GM06990 (cell line): ENCODE measurements at regions not wholly inside any gene's neighbourhood (a gene's known extent, or its start where the extent isn't known, plus 50 kb on each side); places are given as distances from the start of the nearest gene placed in this dataset.

Experiments
- DNase-seq: peaks from one replicate; pipeline ENCODE4 v3.0.0-alpha.2; 2011; ENCODE audit not compliant: insufficient read length; ENCODE audit errors: extremely low read depth
- H3K27me3 ChIP-seq: replicated peaks from 2 replicates; pipeline ENCODE4 v1.6.0; 2011; ENCODE audit warnings: low read length; ENCODE audit not compliant: control insufficient read depth, insufficient read depth
- H3K36me3 ChIP-seq: 2 replicates; pipeline ENCODE4 v1.5.1; 2011; ENCODE audit warnings: low read length; ENCODE audit not compliant: control insufficient read depth, insufficient read depth
- H3K4me3 ChIP-seq: replicated peaks from 2 replicates; pipeline ENCODE4 v1.5.1; 2011; ENCODE audit warnings: low read depth, mild to moderate bottlenecking, control low read depth, low read length
- TF ChIP-seq, protein P1 (sequence below): IDR thresholded peaks from 2 replicates; pipeline ENCODE4 v1.5.1; 2011; ENCODE audit warnings: low read length, control low read depth, mild to moderate bottlenecking, inconsistent platforms; ENCODE audit not compliant: insufficient read depth, poor library complexity, severe bottlenecking

DNA sequence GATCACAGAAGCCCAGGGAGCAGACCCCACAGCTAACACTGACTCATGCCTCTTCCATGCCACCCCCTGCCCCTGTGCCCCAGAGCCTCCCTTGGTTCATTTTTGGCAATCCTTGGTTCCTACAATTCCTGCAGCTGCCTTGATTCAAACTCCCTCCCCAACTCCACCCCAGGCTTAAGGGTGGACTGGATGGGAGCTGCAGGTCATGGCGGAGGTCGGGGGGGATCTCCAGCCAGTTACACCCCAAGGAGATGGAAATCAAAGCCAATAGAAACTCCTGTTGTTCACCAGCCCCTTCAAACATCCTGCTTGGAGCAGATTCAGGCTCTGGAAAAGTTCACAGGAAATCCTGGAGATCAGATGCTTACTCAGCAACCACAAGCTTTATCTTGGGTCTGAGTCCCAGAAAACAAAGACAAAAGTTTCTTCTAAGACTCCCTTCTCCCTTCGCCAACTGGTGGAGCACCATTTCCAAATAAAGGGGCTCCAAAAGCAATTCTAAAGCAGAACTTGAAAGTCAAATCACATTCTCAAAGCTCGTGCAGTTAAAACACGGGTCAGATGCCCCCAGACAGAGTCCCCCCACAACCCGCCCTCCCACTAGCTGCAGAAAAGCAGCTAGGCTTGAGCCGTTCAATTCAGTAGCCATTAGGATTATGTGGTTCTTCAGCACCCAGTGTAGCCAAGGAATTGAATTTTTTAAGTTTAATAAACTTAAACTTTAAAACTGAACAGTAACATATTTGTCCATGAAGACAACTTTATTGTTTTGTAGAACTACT, 149.5 kb downstream of the ANKRD60 start:
- no peaks in the 10 kb centered on the region; the same call in 1 of the 2 replicates for H3K27me3 ChIP-seq
- DNase-seq: no peak
- TF ChIP-seq, protein P1, sequence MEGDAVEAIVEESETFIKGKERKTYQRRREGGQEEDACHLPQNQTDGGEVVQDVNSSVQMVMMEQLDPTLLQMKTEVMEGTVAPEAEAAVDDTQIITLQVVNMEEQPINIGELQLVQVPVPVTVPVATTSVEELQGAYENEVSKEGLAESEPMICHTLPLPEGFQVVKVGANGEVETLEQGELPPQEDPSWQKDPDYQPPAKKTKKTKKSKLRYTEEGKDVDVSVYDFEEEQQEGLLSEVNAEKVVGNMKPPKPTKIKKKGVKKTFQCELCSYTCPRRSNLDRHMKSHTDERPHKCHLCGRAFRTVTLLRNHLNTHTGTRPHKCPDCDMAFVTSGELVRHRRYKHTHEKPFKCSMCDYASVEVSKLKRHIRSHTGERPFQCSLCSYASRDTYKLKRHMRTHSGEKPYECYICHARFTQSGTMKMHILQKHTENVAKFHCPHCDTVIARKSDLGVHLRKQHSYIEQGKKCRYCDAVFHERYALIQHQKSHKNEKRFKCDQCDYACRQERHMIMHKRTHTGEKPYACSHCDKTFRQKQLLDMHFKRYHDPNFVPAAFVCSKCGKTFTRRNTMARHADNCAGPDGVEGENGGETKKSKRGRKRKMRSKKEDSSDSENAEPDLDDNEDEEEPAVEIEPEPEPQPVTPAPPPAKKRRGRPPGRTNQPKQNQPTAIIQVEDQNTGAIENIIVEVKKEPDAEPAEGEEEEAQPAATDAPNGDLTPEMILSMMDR: no peak

DNA sequence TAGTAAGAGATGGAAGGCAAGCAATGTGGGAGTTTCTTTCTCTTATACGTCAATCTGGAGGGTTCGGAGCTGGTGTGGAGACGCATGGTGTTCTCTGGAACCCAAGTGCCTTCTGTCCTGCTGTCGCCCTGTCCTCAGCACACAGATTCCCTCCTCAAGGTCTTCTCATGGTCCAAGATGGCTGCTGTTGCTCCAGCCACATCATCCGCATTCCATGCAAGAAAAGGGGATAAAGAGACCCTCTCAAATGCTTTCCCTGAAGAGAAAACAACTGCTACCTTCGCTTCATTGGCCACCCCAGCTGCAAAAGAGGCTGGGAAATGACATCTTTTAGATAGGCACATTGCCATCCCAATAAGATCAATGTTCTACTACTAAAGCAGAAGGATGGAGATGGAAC, 151.2 kb downstream of the ANKRD60 start:
- Histone ChIP-seq H3K27me3 (no peaks in the 10 kb centered on the region; the same call in 1 of the 2 replicates), H3K36me3 (no peaks in the 10 kb centered on the region), H3K4me3 (no peak overlapping the region)
- TF ChIP-seq, protein P1: no peak
- DNase-seq: no peak

More for the DNA sequence above, 149.5 kb downstream of the ANKRD60 start:
- Histone ChIP-seq H3K36me3 (no peaks in the 10 kb centered on the region), H3K4me3 (no peak overlapping the region)

DNA sequence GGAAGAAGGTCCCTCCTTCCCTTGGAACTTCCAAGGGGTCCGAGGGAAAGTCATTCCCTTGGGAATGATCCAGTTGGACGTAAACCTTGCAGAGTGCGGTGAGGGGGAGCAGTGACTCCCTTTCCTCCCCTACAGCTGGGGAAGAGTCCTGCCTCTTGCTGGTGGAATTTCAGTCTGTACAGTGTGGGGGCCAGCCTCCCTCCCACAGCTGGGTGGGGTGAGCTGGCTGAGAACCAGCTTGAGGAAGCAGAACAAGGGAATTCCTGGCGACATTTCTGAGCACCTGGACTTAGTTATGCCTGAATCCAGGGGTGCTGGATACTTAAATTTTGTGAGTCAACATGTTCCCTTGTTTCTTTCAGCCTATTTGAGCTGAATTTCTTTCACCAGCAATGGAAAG, 152.0 kb downstream of the ANKRD60 start:
- no peak for DNase-seq

DNA sequence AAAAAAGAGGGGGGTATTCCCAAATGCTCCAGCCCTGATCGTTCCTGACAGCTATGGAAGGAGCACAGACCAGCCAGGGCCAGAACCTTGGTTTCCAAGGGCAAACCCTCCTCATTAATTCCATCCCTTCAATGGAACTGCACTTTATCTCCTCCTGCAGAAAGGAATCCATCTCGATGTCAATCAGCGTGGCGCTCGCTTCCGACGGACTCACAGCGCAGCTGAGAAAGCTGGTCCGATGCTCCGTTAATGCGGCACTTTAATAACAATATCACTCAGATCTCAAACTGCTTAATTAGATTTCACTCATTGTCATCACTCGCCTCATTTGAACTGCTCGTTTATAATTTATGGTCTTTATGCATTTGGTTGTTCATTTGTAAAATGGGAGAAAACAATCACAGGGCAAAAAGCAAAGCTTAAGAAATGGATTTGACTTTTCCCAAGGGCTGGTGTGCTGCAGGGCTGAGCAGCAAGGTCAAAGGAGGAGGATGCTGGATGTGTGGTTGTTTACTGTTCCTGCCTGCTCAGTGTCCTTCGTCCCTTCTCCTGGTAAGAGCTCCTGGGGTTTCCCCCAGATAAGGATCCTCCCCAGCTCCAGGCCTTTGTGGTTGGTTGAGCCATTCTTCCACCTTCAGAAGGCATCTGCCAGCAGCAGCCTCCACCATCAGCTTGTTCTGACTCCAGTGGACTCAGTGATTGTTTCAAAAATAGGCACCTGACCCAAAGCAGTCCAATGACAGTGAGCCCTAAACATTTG, 152.7 kb downstream of the ANKRD60 start:
- TF ChIP-seq, protein P1: no peak
- no peak for DNase-seq
- Histone ChIP-seq H3K27me3 (no peaks in the 10 kb centered on the region; the same call in 1 of the 2 replicates), H3K4me3 (no peak overlapping the region), H3K36me3 (no peaks in the 10 kb centered on the region)

More for the DNA sequence above, 152.0 kb downstream of the ANKRD60 start:
- Histone ChIP-seq H3K4me3 (no peak overlapping the region), H3K27me3 (no peaks in the 10 kb centered on the region; the same call in 1 of the 2 replicates), H3K36me3 (no peaks in the 10 kb centered on the region)
- TF ChIP-seq, protein P1: no peak

DNA sequence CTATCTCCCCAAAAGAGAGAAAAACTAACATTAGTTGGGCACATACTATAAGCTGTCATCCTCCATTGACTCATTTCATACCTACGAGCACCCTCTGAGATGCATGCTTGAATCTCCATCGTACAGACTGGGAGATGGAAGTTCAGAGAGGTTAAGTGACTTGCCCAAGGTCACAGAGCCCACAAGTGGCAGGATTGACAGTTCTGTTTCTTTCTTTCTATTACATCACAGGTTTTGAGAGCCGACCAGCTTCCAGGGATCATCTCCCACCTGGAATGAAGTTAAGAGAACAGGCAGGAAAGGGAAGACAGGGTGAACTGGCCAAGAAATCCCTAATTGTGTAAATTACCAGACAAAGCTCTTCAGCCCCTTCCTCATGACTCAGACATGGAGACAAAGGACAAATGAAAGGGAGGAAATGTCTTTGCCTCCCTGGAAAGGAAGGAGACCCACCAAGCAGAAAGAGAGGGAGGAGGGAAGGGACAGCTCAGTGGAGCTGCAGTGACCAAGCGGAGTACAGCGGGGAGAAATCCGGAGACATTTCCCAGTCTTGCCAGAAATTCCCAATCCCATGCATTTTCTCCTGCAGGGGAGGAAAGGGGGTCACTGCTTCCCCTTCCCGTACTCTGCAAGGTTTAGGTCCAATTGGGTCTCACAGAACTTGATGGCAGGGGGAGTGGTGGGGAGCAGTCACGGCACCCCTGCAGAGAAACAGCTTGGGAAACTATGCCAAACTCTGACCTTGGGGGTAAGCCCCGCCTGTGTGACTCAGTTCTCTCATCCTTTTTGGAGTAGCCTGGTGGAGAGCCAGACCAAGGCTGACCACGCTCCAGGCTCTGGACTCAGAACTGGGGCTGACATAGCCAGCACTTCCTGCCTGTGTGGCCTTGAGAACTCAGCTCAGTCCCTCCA, 154.3 kb downstream of the ANKRD60 start:
- Histone ChIP-seq H3K4me3 (no peak overlapping the region), H3K36me3 (no peaks in the 10 kb centered on the region), H3K27me3 (peaks cover 1% of the 10 kb centered on the region; the same call in 1 of the 2 replicates)
- no peak for DNase-seq
- TF ChIP-seq, protein P1: no peak
